ENCODE measurements at regions not wholly inside any gene's neighbourhood (a gene's known extent, or its start where the extent isn't known, plus 50 kb on each side); places are given as distances from the start of the nearest gene placed in this dataset.

DNA sequence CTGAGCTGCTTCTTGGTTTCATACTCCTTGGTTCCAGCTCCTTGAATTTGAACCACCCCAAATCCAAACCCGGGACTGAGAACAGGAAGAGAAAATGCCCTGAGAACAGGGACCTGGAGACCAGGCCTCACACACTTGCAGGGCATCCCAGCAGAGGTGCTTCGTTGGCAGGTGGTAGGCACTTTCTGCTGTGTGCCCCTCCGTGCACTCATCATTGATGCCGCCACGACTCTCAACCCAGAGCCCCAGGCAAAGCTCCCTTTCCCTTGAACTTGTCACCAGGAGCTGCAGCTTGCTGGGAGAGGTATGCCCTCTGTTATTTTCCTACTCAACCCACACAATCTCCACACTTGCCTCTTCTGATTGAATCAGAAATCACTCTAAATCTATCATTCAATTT is 217.8 kb upstream of the IRX1 start:
- TF ChIP-seq, protein P1, sequence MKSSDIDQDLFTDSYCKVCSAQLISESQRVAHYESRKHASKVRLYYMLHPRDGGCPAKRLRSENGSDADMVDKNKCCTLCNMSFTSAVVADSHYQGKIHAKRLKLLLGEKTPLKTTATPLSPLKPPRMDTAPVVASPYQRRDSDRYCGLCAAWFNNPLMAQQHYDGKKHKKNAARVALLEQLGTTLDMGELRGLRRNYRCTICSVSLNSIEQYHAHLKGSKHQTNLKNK (CRISPR knock-in tag; IDR thresholded peaks at IDR 0.05): no peak
- TF ChIP-seq GABPB1 (CRISPR knock-in tag; IDR thresholded peaks at IDR 0.05) (no peak), ZNF138 (CRISPR knock-in tag; conservative IDR thresholded peaks at IDR 0.05) (no peak), CTCF (IDR thresholded peaks at IDR 0.05) (no peak), NR3C1 (CRISPR knock-in tag; conservative IDR thresholded peaks at IDR 0.05; ENCODE audit: low read depth) (no peak), RORB (CRISPR knock-in tag; IDR thresholded peaks at IDR 0.05) (no peak), SP1 (CRISPR knock-in tag; conservative IDR thresholded peaks at IDR 0.05) (no peak), SMAD3 (CRISPR knock-in tag; IDR thresholded peaks at IDR 0.05; ENCODE audit: borderline replicate concordance) (no peak), ATF6 (CRISPR knock-in tag; IDR thresholded peaks at IDR 0.05) (no peak), MYBL2 (CRISPR knock-in tag; IDR thresholded peaks at IDR 0.05) (no peak), ELF4 (CRISPR knock-in tag; IDR thresholded peaks at IDR 0.05; ENCODE audit: low read depth) (no peak)

Data from WTC11 (cell line).